ENCODE measurements at regions not wholly inside any gene's neighbourhood (a gene's known extent, or its start where the extent isn't known, plus 50 kb on each side); places are given as distances from the start of the nearest gene placed in this dataset.

DNA sequence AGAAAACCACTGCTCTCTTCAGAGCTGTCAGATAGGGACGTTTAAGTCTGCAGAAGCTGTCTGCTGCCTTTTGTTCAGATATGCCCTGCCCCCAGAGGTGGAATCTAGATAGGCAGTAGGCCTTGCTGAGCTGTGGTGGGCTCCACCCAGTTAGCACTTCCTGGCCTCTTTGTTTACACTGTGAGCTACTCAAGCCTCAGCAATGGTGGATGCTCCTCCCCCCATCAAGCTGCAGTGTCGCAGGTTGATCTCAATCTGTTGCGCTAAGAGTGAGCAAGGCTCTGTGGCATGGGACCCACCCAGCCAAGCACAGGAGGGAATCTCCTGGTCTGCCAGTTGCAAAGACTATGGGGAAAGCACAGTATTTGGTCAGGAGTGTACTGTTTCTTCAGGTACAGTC is 59.2 kb upstream of the ZNF641 start:
- peak in 1 of 2 donors; percentile 0 for DNase-seq (ENCODE audit: low read depth in 1 of 2, low spot score in 1 of 2)

DNA sequence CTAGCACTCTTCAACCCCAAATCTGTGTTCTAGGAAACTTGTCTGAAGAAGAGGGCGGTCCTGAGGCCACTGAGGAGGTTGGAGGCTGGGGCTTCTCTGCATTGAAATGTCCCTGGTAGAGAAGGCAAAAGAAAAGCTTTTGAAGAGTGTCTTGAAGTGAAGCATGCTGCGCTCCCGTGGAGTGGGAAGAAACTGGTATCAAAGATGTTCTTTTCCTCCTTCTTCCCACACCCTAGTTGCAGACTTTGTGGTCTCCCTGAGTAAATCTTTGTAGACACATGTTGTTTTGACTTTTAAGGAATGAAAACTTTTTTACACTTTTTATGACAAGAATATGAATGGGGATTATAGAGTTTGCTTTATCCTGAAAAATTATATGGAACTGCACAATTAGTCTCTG is 59.0 kb upstream of the ANP32D start:
- no peak for DNase-seq (ENCODE audit: low read depth in 1 of 2, low spot score in 1 of 2)

DNA sequence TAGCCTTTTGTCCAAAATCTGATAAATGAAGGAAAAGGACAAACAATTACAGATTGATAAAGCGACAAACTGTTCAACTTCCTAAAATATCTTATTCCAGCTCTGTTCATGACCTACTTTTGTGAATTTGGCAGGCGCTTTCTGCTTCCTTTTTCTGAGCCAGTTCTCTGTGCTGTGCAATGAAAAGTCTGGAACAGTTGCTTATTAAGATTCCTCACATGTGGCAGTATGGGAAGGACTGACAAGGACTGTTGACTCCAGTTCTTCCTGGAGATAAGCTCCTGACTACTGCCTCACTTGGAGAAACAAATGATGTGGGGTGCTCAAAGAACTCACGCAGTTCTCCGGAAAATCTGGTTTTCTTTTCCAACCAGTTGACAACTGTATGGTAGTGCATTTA is 58.3 kb upstream of the ANP32D start:
- DNase-seq (ENCODE audit: low read depth in 1 of 2, low spot score in 1 of 2) = no peak

DNA sequence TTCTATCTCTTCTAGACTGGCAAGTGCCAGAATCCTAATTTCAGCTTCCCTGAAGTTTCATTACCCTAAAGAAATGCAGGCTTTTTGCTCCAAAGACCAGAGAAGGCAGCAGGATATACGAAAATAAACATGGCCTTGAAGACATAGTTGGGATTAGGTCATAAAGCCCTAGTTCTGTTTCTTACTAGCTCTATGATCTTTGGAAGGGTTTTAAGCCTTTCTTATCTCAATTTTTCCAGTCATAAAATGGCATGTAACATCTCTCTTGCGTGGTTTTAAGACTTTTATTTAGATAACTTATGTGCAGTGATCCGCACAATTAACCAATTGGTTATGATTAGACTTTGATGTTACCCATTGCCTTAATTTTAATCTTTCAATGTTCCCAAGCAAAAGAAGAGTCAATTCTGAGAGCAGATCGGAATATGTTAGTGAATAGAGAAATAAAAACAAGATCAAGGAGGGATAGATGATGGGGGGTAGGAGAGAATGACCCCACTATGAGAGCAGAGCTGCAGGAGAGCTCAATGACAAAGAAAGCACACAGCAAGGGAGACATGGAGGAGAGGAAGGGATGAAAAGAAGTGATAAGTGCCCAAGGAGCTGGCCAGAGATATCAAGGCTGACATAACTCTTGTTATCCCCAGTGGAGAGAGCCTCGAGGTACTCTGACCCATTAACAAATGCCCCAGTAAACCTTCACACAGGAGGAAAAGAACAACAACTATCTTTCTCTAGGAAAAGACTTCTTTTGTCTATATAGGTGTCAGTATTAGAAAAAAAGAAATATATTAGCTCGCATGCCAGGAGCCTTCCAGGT is 53.0 kb upstream of the ANP32D start:
- no peak for DNase-seq (ENCODE audit: low read depth in 1 of 2, low spot score in 1 of 2)

DNA sequence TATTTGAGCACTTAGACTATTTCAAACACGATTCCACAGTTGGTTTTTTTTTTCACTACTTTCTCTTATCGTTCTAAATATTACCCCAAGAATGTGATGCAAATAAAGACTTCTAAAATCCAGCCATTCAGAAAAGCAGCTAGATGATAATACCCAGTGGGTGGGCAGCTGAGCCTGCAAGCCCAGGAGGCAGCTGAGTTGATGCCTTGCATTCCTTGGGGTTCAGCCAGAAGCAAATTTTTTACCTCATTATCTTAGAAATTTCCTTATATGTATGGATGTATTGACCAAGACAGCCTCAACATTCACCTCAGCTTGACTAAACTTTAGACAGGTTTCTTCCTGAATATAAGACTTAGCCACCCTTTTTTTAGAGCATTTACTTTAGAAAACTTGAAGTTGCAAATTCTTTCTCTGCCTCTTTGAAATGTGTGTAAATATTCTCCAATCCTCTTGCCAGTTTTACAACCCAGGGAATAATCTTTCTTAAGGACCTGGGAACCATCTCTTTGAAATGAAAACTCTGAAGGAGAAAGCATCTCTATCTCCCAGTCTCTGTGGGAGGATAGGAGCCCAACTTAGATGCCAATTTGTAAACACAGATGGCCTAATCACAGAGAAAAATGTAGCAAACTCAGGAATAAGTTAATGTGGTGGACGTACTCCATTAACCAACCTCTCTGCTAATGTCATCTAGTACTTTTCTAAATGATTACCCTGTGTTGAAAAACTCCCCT is 52.2 kb upstream of the ANP32D start:
- DNase-seq (ENCODE audit: low read depth in 1 of 2, low spot score in 1 of 2) = no peak

DNA sequence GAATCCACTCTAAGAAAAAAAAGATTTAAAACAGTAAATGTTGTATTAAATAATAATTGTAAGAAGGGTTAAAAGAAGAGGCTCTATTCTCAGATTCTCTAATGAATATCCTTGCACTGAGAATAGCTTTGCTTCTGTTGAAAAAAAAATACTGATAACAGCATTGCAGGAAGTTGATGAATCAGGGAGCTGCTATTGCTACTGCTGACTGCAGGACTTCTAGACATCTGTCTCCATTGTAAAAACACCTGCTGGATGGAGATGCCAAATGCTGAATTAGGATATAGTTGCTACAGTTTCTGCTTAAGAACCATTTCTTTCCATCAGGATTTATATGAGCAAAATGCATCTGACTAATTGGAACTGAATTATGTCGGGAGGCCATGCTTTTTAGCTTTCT is 50.3 kb upstream of the ANP32D start:
- no peak for DNase-seq (ENCODE audit: low read depth in 1 of 2, low spot score in 1 of 2)
